SK-N-SH treated with all-trans-retinoic acid at 6 μM for 48 hours (cell line): ENCODE measurements at regions not wholly inside any gene's neighbourhood (a gene's known extent, or its start where the extent isn't known, plus 50 kb on each side); places are given as distances from the start of the nearest gene placed in this dataset.

Source experiments
- ATAC-seq: fragments of 200-7000 bp; cut with Tn5 transposase; 3 replicates; pipeline ENCODE4 v1.9.1; 2020; ENCODE audit warnings: mild to moderate bottlenecking, moderate library complexity
- BACH2 ChIP-seq: fragments of 250-450 bp; sonication (Bioruptor Pico); IDR thresholded peaks from 2 replicates; pipeline ENCODE4 v1.9.0; 2021; ENCODE audit warnings: mild to moderate bottlenecking, borderline replicate concordance
- CREB5 ChIP-seq: fragments of 250-450 bp; sonication (Bioruptor Pico); IDR thresholded peaks from 2 replicates; pipeline ENCODE4 v1.5.1; 2020; ENCODE audit warnings: low read depth, mild to moderate bottlenecking, moderate library complexity
- CSDC2 ChIP-seq: fragments of 250-450 bp; sonication (Bioruptor Pico); IDR thresholded peaks from 2 replicates; pipeline ENCODE4 v1.5.0; 2020; ENCODE audit warnings: mild to moderate bottlenecking, moderate library complexity
- ESRRG ChIP-seq: fragments of 250-450 bp; sonication (Bioruptor Pico); IDR thresholded peaks from 2 replicates; pipeline ENCODE4 v1.6.1; 2021; ENCODE audit warnings: mild to moderate bottlenecking
- GLIS3 ChIP-seq: fragments of 250-450 bp; sonication (Bioruptor Pico); IDR thresholded peaks from 2 replicates; pipeline ENCODE4 v1.5.0; 2020; ENCODE audit warnings: mild to moderate bottlenecking, moderate library complexity
- OSR1 ChIP-seq: fragments of 250-450 bp; sonication (Bioruptor Pico); IDR thresholded peaks from 2 replicates; pipeline ENCODE4 v1.8.0; 2022; ENCODE audit warnings: moderate library complexity, mild to moderate bottlenecking, inconsistent platforms
- PATZ1 ChIP-seq: fragments of 250-450 bp; sonication (Bioruptor Pico); IDR thresholded peaks from 2 replicates; pipeline ENCODE4 v1.8.0; 2020; ENCODE audit warnings: mild to moderate bottlenecking, moderate library complexity, borderline replicate concordance
- POU6F1 ChIP-seq: fragments of 250-450 bp; sonication (Bioruptor Pico); IDR thresholded peaks from 2 replicates; pipeline ENCODE4 v1.8.0; 2021; ENCODE audit warnings: low read depth, mild to moderate bottlenecking, moderate library complexity, borderline replicate concordance
- PPARA ChIP-seq: fragments of 250-450 bp; sonication (Bioruptor Pico); IDR thresholded peaks from 2 replicates; pipeline ENCODE4 v1.5.0; 2020; ENCODE audit warnings: mild to moderate bottlenecking, borderline replicate concordance
- RARB ChIP-seq: fragments of 250-450 bp; sonication (Bioruptor Pico); IDR thresholded peaks from 2 replicates; pipeline ENCODE4 v1.8.0; 2021; ENCODE audit warnings: mild to moderate bottlenecking, moderate library complexity
- SNAI2 ChIP-seq: fragments of 250-450 bp; sonication (Bioruptor Pico); IDR thresholded peaks from 2 replicates; pipeline ENCODE4 v1.5.0; 2020; ENCODE audit warnings: mild to moderate bottlenecking, moderate library complexity
- TCF4 ChIP-seq: fragments of 250-450 bp; sonication (Bioruptor Pico); IDR thresholded peaks from 2 replicates; pipeline ENCODE4 v1.8.0; 2021; ENCODE audit warnings: mild to moderate bottlenecking, moderate library complexity, borderline replicate concordance
- TOX ChIP-seq: fragments of 250-450 bp; sonication (Bioruptor Pico); IDR thresholded peaks from 2 replicates; pipeline ENCODE4 v1.8.0; 2021; ENCODE audit warnings: mild to moderate bottlenecking, moderate library complexity, borderline replicate concordance
- ZC3H10 ChIP-seq: fragments of 250-450 bp; sonication (Bioruptor Pico); IDR thresholded peaks from 2 replicates; pipeline ENCODE4 v1.5.1; 2021; ENCODE audit warnings: mild to moderate bottlenecking, moderate library complexity
- ZFP30 ChIP-seq: fragments of 450-650 bp; formaldehyde crosslinking; IDR thresholded peaks from 2 replicates; pipeline ENCODE4 v1.5.0; 2022; ENCODE audit warnings: mild to moderate bottlenecking, moderate library complexity
- ZNF565 ChIP-seq: fragments of 450-650 bp; formaldehyde crosslinking; conservative IDR thresholded peaks from 2 replicates; pipeline ENCODE4 v1.5.0; 2020; ENCODE audit warnings: low read depth, mild to moderate bottlenecking, moderate library complexity
- ZNF70 ChIP-seq: fragments of 450-650 bp; formaldehyde crosslinking; IDR thresholded peaks from 2 replicates; pipeline ENCODE4 v1.5.0; 2020; ENCODE audit warnings: mild to moderate bottlenecking, moderate library complexity

GRCh38 chr5:159732220-159732619 is 184.1 kb upstream of the ADRA1B start (continued):
- no peak for TF ChIP-seq TOX (CRISPR knock-in tag)
- TF ChIP-seq, all 23 proteins: peak for 0

GRCh38 chr5:159734366-159734765 is 181.9 kb upstream of the ADRA1B start:
- no peak for ATAC-seq
- TF ChIP-seq POU6F1 (CRISPR knock-in tag): no peak
- TF ChIP-seq OSR1 (CRISPR knock-in tag): no peak
- TF ChIP-seq TCF4 (CRISPR knock-in tag): no peak
- TF ChIP-seq PATZ1 (CRISPR knock-in tag): no peak
- no peak for TF ChIP-seq SNAI2 (CRISPR knock-in tag)

DNA sequence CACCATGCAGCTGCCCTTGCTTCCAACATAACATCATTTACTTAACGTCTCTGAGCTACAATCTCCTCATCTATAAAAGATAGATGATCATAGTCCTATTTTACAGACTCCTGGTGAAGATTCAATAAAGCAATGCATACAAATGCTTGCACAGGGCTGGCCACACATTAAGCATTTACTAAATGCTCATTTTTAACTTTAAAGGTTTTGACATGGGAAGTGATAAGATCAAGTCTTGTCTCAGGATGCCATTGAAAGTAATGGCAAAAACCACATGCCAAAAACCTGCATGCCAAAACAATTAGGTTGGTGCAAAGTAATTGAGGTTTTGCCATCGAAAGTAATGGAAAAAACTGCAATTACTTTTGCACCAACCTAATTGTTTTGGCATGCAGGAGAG is 181.2 kb upstream of the ADRA1B start:
- ATAC-seq: peak; percentile 77
- TF ChIP-seq CSDC2 (CRISPR knock-in tag) (no peak), PATZ1 (CRISPR knock-in tag) (no peak), TCF4 (CRISPR knock-in tag) (no peak), ESRRG (CRISPR knock-in tag) (no peak), BACH2 (CRISPR knock-in tag) (no peak), ZNF565 (CRISPR knock-in tag) (no peak), PPARA (no peak), ZC3H10 (CRISPR knock-in tag) (no peak), GLIS3 (CRISPR knock-in tag) (no peak), RARB (CRISPR knock-in tag) (no peak), CREB5 (CRISPR knock-in tag) (no peak), ZNF70 (CRISPR knock-in tag) (no peak), OSR1 (CRISPR knock-in tag) (no peak)

- ATAC-seq: peak; percentile 35
- TF ChIP-seq ESRRG (CRISPR knock-in tag) (no peak), TCF4 (CRISPR knock-in tag) (no peak), POU6F1 (CRISPR knock-in tag) (no peak), SNAI2 (CRISPR knock-in tag) (no peak), ZFP30 (no peak), ZNF565 (CRISPR knock-in tag) (no peak), CSDC2 (CRISPR knock-in tag) (no peak), OSR1 (CRISPR knock-in tag) (no peak)
Observed at GRCh38 chr5:159735749-159736660, 180.3 kb upstream of the ADRA1B start.
